ENCODE measurements at regions not wholly inside any gene's neighbourhood (a gene's known extent, or its start where the extent isn't known, plus 50 kb on each side); places are given as distances from the start of the nearest gene placed in this dataset.
A peak's percentile ranks its signal among the peaks of the same experiment; 100 is the strongest.
"Not testable (repeated sequence)": the region's sequence is repeated elsewhere in the genome, so short reads cannot be mapped to it uniquely, and the experiment has no call there.

DNA sequence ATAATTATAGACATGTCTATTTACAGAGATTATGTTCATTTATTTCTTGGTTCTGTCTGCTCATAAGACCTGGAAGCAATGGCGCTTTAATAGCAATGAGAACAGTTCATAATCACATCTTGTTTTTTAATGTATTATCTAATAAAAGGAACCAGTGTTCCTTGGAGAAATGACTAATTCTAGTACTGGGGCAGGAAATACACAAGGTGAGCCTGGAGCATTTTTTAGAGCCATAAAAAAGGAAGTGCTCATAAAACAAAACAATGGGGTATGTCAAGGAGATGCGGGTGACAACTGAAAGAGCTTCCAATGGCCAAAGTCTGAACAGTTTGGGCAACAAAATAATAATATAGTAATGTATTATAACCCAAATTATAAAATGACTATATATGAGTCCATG lies 531.9 kb upstream of the CHD1 start:
- no peak overlapping the region for H3K4me3 ChIP-seq (ENCODE audit: low read depth, low read length)
- DNase-seq (ENCODE audit: low read depth), result no peak
- TF ChIP-seq, protein P1, sequence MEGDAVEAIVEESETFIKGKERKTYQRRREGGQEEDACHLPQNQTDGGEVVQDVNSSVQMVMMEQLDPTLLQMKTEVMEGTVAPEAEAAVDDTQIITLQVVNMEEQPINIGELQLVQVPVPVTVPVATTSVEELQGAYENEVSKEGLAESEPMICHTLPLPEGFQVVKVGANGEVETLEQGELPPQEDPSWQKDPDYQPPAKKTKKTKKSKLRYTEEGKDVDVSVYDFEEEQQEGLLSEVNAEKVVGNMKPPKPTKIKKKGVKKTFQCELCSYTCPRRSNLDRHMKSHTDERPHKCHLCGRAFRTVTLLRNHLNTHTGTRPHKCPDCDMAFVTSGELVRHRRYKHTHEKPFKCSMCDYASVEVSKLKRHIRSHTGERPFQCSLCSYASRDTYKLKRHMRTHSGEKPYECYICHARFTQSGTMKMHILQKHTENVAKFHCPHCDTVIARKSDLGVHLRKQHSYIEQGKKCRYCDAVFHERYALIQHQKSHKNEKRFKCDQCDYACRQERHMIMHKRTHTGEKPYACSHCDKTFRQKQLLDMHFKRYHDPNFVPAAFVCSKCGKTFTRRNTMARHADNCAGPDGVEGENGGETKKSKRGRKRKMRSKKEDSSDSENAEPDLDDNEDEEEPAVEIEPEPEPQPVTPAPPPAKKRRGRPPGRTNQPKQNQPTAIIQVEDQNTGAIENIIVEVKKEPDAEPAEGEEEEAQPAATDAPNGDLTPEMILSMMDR (conservative IDR thresholded peaks at IDR 0.05; ENCODE audit: low read depth, low read length), result no peak

DNA sequence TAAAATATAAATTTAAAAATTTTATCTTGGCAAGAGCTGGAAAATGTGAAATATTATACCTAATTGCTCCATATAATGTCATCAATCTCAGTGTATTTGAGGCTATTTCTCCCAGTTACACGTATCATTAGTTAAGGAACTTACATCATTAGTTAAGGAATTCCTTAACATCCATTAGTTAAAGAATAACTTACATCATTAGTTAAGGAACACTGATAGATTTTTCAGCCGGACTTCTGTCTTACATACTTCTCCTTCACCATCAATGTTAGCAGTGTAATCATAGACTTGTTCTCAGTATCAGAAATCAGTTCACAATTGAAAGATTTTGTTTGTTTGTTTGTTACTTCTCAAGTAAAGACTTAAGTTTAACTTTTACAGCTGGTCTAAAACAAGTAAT lies 524.4 kb upstream of the CHD1 start:
- no peak overlapping the region for H3K4me3 ChIP-seq (ENCODE audit: low read depth, low read length)
- TF ChIP-seq, protein P1 (conservative IDR thresholded peaks at IDR 0.05; ENCODE audit: low read depth, low read length), result no peak
- no peak for DNase-seq (ENCODE audit: low read depth)

DNA sequence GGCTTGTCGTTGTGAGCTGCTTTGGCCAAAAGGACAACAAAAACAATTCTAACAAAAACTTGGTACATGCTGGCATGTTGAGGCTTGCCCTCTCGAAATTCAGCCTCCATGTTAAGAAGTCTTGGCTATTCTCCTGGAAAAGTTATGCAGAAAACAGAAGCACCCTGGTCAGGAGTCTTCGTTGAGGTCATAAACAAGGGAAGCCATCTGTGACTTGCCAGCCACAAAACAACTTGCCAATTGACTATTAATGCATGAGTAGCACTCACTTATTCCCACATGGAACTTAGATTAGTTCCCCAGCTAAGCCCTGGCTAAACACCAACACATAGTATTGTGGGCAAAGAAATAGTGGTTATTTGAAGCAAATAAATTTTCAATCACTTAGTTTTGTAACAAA lies 521.0 kb upstream of the CHD1 start:
- no peak overlapping the region for H3K4me3 ChIP-seq (ENCODE audit: low read depth, low read length)
- DNase-seq (ENCODE audit: low read depth), result peak; percentile 23
- TF ChIP-seq, protein P1 (conservative IDR thresholded peaks at IDR 0.05; ENCODE audit: low read depth, low read length), result no peak

DNA sequence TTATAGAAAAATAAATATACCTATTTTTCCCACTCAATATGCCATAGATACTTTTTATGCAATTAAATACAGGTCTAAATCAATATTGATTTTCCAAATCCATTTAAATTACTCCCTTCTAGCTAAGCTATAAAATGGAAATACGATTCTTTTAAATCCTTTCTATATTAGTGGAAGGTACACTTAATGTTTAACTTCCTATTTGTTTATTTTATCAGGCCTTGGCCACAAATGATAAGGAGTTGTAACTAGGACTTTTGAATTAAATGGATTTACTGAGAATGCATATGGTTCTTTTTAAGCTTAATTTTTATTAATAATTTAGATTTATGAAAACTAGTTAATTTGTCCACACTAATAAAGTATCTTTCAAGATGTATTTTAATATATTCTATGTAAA lies 517.0 kb upstream of the CHD1 start:
- TF ChIP-seq, protein P1 (conservative IDR thresholded peaks at IDR 0.05; ENCODE audit: low read depth, low read length), result no peak
- H3K4me3 ChIP-seq (ENCODE audit: low read depth, low read length), result no peak overlapping the region
- no peak for DNase-seq (ENCODE audit: low read depth)

DNA sequence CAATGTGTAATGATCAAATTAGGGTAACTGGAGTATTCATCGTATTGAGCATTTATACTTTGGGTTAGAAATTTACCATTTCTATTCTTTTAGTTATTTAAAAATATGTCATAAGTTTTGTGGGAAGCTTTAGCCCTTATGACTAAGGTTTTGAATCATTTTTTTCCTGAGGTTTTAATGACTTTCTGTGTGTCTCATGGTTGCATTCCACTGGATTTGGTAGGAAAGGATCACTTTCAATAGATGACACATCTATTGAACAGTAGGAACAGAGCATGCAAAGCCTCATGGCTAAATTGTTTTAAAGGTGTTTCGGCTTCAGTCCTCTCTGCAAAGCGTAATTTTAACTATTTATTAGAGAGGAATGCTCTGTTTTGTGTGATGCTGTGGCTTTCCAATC lies 512.4 kb upstream of the CHD1 start:
- DNase-seq (ENCODE audit: low read depth), result no peak
- H3K4me3 ChIP-seq (ENCODE audit: low read depth, low read length), result no peak overlapping the region
- TF ChIP-seq, protein P1 (conservative IDR thresholded peaks at IDR 0.05; ENCODE audit: low read depth, low read length), result no peak

DNA sequence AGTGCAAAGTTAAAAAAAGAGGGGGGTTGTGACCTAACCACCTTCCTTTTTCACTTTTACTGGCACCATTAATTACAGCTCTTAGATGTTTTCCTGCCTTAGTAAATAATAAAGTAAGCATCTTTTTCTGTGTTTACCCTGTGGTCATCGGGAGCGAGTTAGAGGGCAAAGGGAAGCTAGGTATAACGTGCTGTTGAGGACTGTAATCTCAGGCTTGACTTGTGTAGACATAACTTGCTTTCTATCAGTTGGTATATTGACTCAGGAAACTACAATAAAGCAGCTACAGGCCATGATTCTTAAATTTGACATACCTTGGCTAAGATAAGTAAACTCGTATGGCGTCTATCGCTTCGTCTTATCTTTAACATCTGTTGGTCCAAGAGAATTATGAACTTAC lies 509.8 kb upstream of the CHD1 start:
- no peak overlapping the region for H3K4me3 ChIP-seq (ENCODE audit: low read depth, low read length)
- no peak for DNase-seq (ENCODE audit: low read depth)
- TF ChIP-seq, protein P1 (conservative IDR thresholded peaks at IDR 0.05; ENCODE audit: low read depth, low read length), result no peak

DNA sequence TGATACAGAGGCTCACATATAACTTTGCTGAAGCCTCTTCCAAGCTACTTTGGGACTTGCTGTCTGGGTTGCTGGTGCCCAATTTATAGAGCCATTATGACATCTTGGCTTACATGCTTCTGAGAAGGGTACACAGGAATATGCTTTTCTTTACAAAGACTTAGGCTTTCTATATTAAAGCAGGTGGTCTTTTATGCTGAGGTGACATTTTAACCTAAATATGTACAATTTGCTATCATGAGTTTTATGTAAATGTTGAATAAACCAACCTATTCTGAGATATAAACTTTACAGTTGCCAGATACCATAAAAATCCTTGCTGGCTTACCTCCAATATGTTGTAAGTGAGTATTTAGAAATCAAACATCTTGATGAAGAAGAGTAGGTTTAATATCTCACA lies 509.2 kb upstream of the CHD1 start:
- TF ChIP-seq, protein P1 (conservative IDR thresholded peaks at IDR 0.05; ENCODE audit: low read depth, low read length), result no peak
- no peak overlapping the region for H3K4me3 ChIP-seq (ENCODE audit: low read depth, low read length)
- no peak for DNase-seq (ENCODE audit: low read depth)

DNA sequence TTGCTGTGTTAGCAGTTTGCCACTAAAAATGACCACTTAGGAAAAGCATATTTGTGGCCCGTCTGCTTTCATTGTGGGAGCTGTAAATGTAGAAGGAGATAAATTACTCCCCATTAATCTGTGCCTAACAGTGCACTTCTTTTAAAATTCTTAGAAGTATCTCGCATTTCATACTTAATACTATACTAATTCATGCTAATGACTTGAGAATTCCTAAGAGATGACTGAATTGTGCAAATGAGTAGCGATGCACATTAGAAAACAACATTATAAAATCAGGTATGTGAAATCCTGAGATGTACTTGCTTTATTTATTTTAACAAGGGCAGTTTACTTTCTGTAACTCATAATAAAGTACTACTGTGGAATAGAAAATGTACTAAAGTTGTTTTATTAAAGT lies 494.6 kb upstream of the CHD1 start:
- not testable (repeated sequence) for H3K4me3 ChIP-seq (ENCODE audit: low read depth, low read length); DNase-seq (ENCODE audit: low read depth)

DNA sequence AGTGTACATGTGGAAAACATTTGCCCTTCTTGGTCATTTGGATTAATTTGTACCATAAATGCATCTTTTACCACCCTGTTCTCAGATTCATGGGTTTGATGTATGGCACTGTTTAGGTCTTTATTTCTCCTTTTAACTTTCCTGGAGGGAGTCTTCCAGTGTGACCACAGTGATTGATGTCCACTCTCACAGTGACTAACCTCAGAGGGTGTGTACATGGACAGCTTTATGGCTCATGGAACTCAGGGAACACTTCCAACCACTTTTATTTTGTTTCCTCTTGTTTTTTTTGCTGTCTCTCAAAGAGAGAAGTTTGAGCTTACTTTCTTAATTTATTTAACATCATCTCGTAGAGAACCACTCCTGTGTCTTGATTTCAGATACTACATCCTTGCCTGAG lies 489.8 kb upstream of the CHD1 start:
- not testable (repeated sequence) for DNase-seq (ENCODE audit: low read depth); H3K4me3 ChIP-seq (ENCODE audit: low read depth, low read length)

DNA sequence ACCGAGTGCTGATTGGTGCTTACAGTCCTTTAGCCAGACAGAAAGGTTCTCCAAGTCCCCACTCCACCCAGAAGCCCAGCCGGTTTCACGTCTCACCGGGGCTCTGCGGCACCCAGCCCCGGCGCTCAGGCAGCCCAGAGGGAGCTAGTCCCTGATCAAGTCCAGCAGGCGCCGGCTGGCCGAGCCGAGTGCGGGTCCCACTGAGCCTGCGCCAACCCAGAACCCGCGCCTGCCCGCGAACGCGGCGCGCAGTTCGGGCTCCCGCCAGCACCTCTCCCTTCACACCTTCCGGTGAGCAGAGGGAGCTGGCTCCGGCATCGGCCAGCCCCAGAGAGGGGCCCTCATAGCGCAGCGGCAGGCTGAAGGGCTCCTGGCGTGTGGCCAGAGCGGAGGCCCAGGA lies 481.6 kb upstream of the CHD1 start:
- not testable (repeated sequence) for H3K4me3 ChIP-seq (ENCODE audit: low read depth, low read length); DNase-seq (ENCODE audit: low read depth)

DNA sequence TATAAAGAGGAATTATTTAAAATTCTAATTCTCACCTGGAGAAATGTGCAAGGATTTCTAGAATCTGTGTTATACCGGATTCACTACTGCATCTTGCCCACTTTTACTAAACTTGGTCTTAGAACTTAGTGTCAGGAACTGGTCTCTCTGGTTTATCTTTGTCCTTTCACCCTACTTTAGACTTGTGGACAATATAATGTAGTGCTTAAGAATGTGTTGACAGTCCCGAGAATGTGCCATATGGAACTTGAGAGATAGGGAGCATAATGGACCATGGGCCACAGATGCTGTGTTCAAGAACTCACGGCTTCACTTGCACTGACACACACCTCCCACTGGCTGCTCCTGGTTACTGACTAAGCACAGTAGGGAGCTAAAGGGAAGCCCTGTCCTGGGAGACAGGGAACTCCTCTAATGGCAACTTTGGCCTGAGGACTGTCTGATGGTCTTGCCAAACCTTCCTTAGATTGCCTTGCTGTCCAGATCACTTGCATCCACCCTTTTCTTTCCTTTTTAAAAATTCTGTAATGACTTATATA lies 476.0 kb upstream of the CHD1 start:
- not testable (repeated sequence) for DNase-seq (ENCODE audit: low read depth)

More for the DNA sequence above, 476.0 kb upstream of the CHD1 start:
- H3K4me3 ChIP-seq (ENCODE audit: low read depth, low read length), result not testable (repeated sequence)
